CD14-positive monocyte (primary cell): ENCODE measurements at regions not wholly inside any gene's neighbourhood (a gene's known extent, or its start where the extent isn't known, plus 50 kb on each side); places are given as distances from the start of the nearest gene placed in this dataset.

Experiments
- DNase-seq, 3 donors: peaks; one replicate each; pipeline ENCODE4 v3.0.0-alpha.2; 2011 to 2022
- H2AFZ ChIP-seq: 2 replicates; pipeline ENCODE4 v1.6.0; 2012; ENCODE audit warnings: mild to moderate bottlenecking, low read depth, low read length, inconsistent platforms; ENCODE audit not compliant: insufficient read depth, poor library complexity, severe bottlenecking
- H3K27ac ChIP-seq, 2 donors: 1 replicate in 1 of 2; 2 replicates in 1 of 2; pipeline ENCODE4 v1.5.1; 2012 to 2013; ENCODE audit warnings: low read length in 2 of 2, control low read depth in 1 of 2, inconsistent platforms in 1 of 2, low read depth in 1 of 2, mild to moderate bottlenecking in 1 of 2
- H3K27me3 ChIP-seq, 2 donors: one replicate each; pipeline versions ENCODE4 v1.6.0 to v1.6.1; 2011 to 2013; ENCODE audit warnings: low read length in 2 of 2; ENCODE audit not compliant: control insufficient read depth in 2 of 2, insufficient read depth in 2 of 2
- H3K36me3 ChIP-seq, 2 donors: replicated peaks in 1 of 2; 1 replicate in 1 of 2; 2 replicates in 1 of 2; pipeline versions ENCODE4 v1.5.1 to v1.6.1; 2012 to 2013; ENCODE audit warnings: low read length in 2 of 2, control low read depth in 1 of 2, inconsistent platforms in 1 of 2, mild to moderate bottlenecking in 1 of 2; ENCODE audit not compliant: insufficient read depth in 2 of 2, control insufficient read depth in 1 of 2
- H3K4me1 ChIP-seq, 2 donors: 1 replicate in 1 of 2; 2 replicates in 1 of 2; pipeline versions ENCODE4 v1.5.1 to v1.6.1; 2012 to 2013; ENCODE audit warnings: low read length in 2 of 2, control low read depth in 1 of 2, inconsistent platforms in 1 of 2, mild to moderate bottlenecking in 1 of 2, moderate library complexity in 1 of 2; ENCODE audit not compliant: insufficient read depth in 2 of 2, control insufficient read depth in 1 of 2
- H3K4me2 ChIP-seq: replicated peaks from 2 replicates; pipeline ENCODE3; 2012; ENCODE audit warnings: low read length, moderate library complexity, mild to moderate bottlenecking; ENCODE audit not compliant: poor library complexity, severe bottlenecking; ENCODE audit errors: extremely low read depth
- H3K4me3 ChIP-seq, 3 experiments: fragments of 200-600 bp in 1 of 3; sonication (generic) in 1 of 3; replicated peaks in 1 of 3; 1 replicate in 2 of 3; 2 replicates in 1 of 3; pipeline ENCODE4 v1.5.1; 2011 to 2013; ENCODE audit warnings: low read length in 3 of 3, mild to moderate bottlenecking in 3 of 3, control low read depth in 2 of 3, low read depth in 2 of 3, inconsistent platforms in 1 of 3, moderate library complexity in 1 of 3
- H3K79me2 ChIP-seq: 2 replicates; pipeline ENCODE4 v1.6.0; 2012; ENCODE audit warnings: mild to moderate bottlenecking, control low read depth, inconsistent platforms, low read length, moderate library complexity; ENCODE audit not compliant: insufficient read depth
- H3K9ac ChIP-seq: 2 replicates; pipeline ENCODE4 v1.6.0; 2017; ENCODE audit warnings: low read length, mild to moderate bottlenecking; ENCODE audit not compliant: insufficient read depth, poor library complexity, severe bottlenecking
- H3K9me3 ChIP-seq, 2 donors: replicated peaks in 1 of 2; 1 replicate in 1 of 2; 2 replicates in 1 of 2; pipeline versions ENCODE4 v1.5.1 to v1.6.1; 2012 to 2013; ENCODE audit warnings: low read length in 2 of 2, control low read depth in 1 of 2; ENCODE audit not compliant: control insufficient read depth in 1 of 2, insufficient read depth in 1 of 2
- H4K20me1 ChIP-seq: 2 replicates; pipeline ENCODE4 v1.6.0; 2012; ENCODE audit warnings: mild to moderate bottlenecking, low read length, control low read depth, moderate library complexity; ENCODE audit not compliant: insufficient read depth
- H3K27ac Mint-ChIP-seq, 7 donors: one replicate each; pipeline ENCODE4 v1.8.0; 2020; ENCODE audit warnings: mild to moderate bottlenecking in 7 of 7, mixed read lengths in 7 of 7, moderate library complexity in 6 of 7, inconsistent platforms in 2 of 7
- H3K27me3 Mint-ChIP-seq, 3 donors: one replicate each; pipeline ENCODE4 v1.8.0; 2021 to 2022; ENCODE audit warnings: low read depth in 3 of 3, mild to moderate bottlenecking in 3 of 3, mixed read lengths in 3 of 3, moderate library complexity in 3 of 3, inconsistent platforms in 1 of 3
- H3K36me3 Mint-ChIP-seq, 2 donors: one replicate each; pipeline ENCODE4 v1.8.0; 2020; ENCODE audit warnings: mixed read lengths in 2 of 2, inconsistent platforms in 1 of 2, mild to moderate bottlenecking in 1 of 2
- H3K4me1 Mint-ChIP-seq: one replicate; pipeline ENCODE4 v1.8.0; 2020; ENCODE audit warnings: mild to moderate bottlenecking, mixed read lengths
- H3K4me3 Mint-ChIP-seq, 2 donors: one replicate each; pipeline ENCODE4 v1.8.0; 2020; ENCODE audit warnings: mild to moderate bottlenecking in 2 of 2, mixed read lengths in 2 of 2, moderate library complexity in 1 of 2
- H3K9me3 Mint-ChIP-seq, 7 donors: one replicate each; pipeline ENCODE4 v1.8.0; 2020 to 2022; ENCODE audit warnings: mixed read lengths in 7 of 7, mild to moderate bottlenecking in 6 of 7, moderate library complexity in 6 of 7, inconsistent platforms in 2 of 7
- WGBS: methylation state at CpG from one replicate; pipeline ENCODE4 v1.1.5; 2013; ENCODE audit warnings: missing lambda C conversion rate; ENCODE audit not compliant: insufficient coverage; 5-methylcytosine and 5-hydroxymethylcytosine counted together
- intact Hi-C, 2 donors: fragments of 100-400 bp; cut with micrococcal nuclease; formaldehyde crosslinking; loops; one replicate each; pipeline versions ENCODE4 v1.15.0 to v1.15.1; 2023
- TF ChIP-seq, protein P1 (sequence below): fragments of 200-600 bp; IDR thresholded peaks from one replicate; pipeline ENCODE4 v1.8.0; 2022; ENCODE audit warnings: antibody characterized with exemption, mild to moderate bottlenecking

- Mint-ChIP-seq H3K9me3 (peaks cover 0 to 7% (median 3%) of the 10 kb centered on the region in 7 donors), H3K27ac (no peak overlapping the region), H3K4me3 (no peak overlapping the region), H3K36me3 (no peaks in the 10 kb centered on the region), H3K4me1 (no peaks in the 10 kb centered on the region), H3K27me3 (no peaks in the 10 kb centered on the region)
- DNase-seq, result no peak
- no peaks in the 10 kb centered on the region for H3K79me2 ChIP-seq
- no peak overlapping the region for H3K9ac ChIP-seq
- WGBS, result no CpG with 5 or more reads among the region's 3 CpGs
- no peaks in the 10 kb centered on the region for H3K36me3 ChIP-seq
- no peaks in the 10 kb centered on the region for H3K27me3 ChIP-seq
- no peaks in the 10 kb centered on the region for H4K20me1 ChIP-seq
- no peak overlapping the region for H3K4me2 ChIP-seq
- no peak overlapping the region for H3K27ac ChIP-seq
- H3K4me3 ChIP-seq, result no peak overlapping the region
- intact Hi-C loops, result no loop called here
- H2AFZ ChIP-seq, result no peak overlapping the region
- peaks cover 0 to 12% of the 10 kb centered on the region in 2 donors for H3K9me3 ChIP-seq
- H3K4me1 ChIP-seq, result no peaks in the 10 kb centered on the region
- TF ChIP-seq, protein P1, sequence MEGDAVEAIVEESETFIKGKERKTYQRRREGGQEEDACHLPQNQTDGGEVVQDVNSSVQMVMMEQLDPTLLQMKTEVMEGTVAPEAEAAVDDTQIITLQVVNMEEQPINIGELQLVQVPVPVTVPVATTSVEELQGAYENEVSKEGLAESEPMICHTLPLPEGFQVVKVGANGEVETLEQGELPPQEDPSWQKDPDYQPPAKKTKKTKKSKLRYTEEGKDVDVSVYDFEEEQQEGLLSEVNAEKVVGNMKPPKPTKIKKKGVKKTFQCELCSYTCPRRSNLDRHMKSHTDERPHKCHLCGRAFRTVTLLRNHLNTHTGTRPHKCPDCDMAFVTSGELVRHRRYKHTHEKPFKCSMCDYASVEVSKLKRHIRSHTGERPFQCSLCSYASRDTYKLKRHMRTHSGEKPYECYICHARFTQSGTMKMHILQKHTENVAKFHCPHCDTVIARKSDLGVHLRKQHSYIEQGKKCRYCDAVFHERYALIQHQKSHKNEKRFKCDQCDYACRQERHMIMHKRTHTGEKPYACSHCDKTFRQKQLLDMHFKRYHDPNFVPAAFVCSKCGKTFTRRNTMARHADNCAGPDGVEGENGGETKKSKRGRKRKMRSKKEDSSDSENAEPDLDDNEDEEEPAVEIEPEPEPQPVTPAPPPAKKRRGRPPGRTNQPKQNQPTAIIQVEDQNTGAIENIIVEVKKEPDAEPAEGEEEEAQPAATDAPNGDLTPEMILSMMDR, result no peak
Observed at GRCh38 chr1:187894349-187894748, 1065.6 kb downstream of the PLA2G4A start.

DNA sequence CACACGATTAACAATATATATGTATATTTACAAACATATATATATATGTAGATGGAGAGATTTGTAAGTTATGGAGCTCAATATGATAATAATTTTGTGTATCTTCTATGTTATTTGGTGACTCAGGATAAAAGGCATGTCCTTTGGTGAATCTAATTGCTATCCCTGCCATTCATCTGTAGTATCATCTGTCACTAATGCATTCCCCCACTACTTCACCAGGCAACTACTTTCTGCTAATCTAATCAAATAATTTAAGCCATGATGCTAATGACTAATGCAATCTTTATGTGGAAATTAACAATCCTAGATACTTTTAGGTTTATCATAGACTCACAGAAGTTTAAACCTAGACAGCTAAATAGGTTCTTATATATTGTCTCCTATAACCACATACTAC, 1074.5 kb downstream of the PLA2G4A start:
- no peaks in the 10 kb centered on the region for H4K20me1 ChIP-seq
- no peak overlapping the region for H2AFZ ChIP-seq
- Mint-ChIP-seq H3K27me3 (no peaks in the 10 kb centered on the region), H3K36me3 (no peaks in the 10 kb centered on the region), H3K27ac (no peak overlapping the region), H3K4me1 (no peaks in the 10 kb centered on the region), H3K4me3 (no peak overlapping the region), H3K9me3 (no peaks in the 10 kb centered on the region)
- no peaks in the 10 kb centered on the region for H3K36me3 ChIP-seq
- H3K27ac ChIP-seq, result no peak overlapping the region
- WGBS, result no CpG with 5 or more reads among the region's 1 CpG
- H3K9me3 ChIP-seq, result no peaks in the 10 kb centered on the region
- H3K27me3 ChIP-seq, result no peaks in the 10 kb centered on the region
- H3K4me2 ChIP-seq, result no peak overlapping the region
- H3K9ac ChIP-seq, result no peak overlapping the region
- H3K79me2 ChIP-seq, result no peaks in the 10 kb centered on the region
- no peak for DNase-seq
- no peaks in the 10 kb centered on the region for H3K4me1 ChIP-seq
- TF ChIP-seq, protein P1, result no peak
- no peak overlapping the region for H3K4me3 ChIP-seq
- intact Hi-C loops, result no loop called here
